Mammary epithelial cell (primary cell): ENCODE measurements at regions not wholly inside any gene's neighbourhood (a gene's known extent, or its start where the extent isn't known, plus 50 kb on each side); places are given as distances from the start of the nearest gene placed in this dataset.

Experiments used
- CTCF ChIP-seq, 2 donors: IDR thresholded peaks in 1 of 2; conservative IDR thresholded peaks in 1 of 2; 2 replicates each; pipeline ENCODE4 v1.5.1; 2011 to 2012; ENCODE audit warnings: inconsistent platforms in 2 of 2, low read length in 2 of 2, mild to moderate bottlenecking in 2 of 2, control low read depth in 1 of 2, low read depth in 1 of 2; ENCODE audit not compliant: insufficient read depth in 1 of 2; ENCODE audit errors: extremely low read depth in 1 of 2
- EZH2 ChIP-seq: IDR thresholded peaks from 2 replicates; pipeline ENCODE4 v1.6.1; 2012; ENCODE audit warnings: low read length, inconsistent platforms, borderline replicate concordance

GRCh38 chr22:44422746-44423380 lies 75.2 kb downstream of the RTL6 start:
- TF ChIP-seq CTCF (conservative IDR thresholded peaks at IDR 0.05 in 1 of 2, IDR thresholded peaks at IDR 0.05 in 1 of 2; ENCODE audit: extremely low read depth in 1 of 2, insufficient read depth in 1 of 2, low read depth in 1 of 2, low read length in 2 of 2) (no peak), EZH2 (no peak)
